Activated B cell treated with CpG ODN at 0.5 μM for 24 hours (primary cell): ENCODE measurements at regions not wholly inside any gene's neighbourhood (a gene's known extent, or its start where the extent isn't known, plus 50 kb on each side); places are given as distances from the start of the nearest gene placed in this dataset.

Experiments
- ATAC-seq: fragments of 200-7000 bp; cut with Tn5 transposase; one replicate; pipeline ENCODE4 v1.10.0; 2021; ENCODE audit warnings: low read depth, mild to moderate bottlenecking, moderate library complexity
- CTCF ChIA-PET: fragments of 350-600 bp; sonication (Branson Sonifier 250); formaldehyde crosslinking; loops from one replicate; lab custom pipeline; 2021; ENCODE audit warnings: antibody characterized with exemption; lab: Charles Lee
- POLR2A ChIA-PET: fragments of 350-600 bp; sonication (Branson Sonifier 250); formaldehyde crosslinking; loops from one replicate; lab custom pipeline; 2021; ENCODE audit warnings: antibody characterized with exemption; lab: Charles Lee
- DNase-seq: peaks from one replicate; pipeline ENCODE4 v3.0.0; 2022
- H3K27ac Mint-ChIP-seq: one replicate; pipeline ENCODE4 v1.8.0; 2020; ENCODE audit warnings: mixed read lengths
- H3K27me3 Mint-ChIP-seq: one replicate; pipeline ENCODE4 v1.8.0; 2021; ENCODE audit warnings: mixed read lengths
- H3K36me3 Mint-ChIP-seq: one replicate; pipeline ENCODE4 v1.8.0; 2021; ENCODE audit warnings: low read depth, mixed read lengths
- H3K4me1 Mint-ChIP-seq: one replicate; pipeline ENCODE4 v1.8.0; 2021; ENCODE audit warnings: mixed read lengths
- H3K4me3 Mint-ChIP-seq: one replicate; pipeline ENCODE4 v1.8.0; 2020; ENCODE audit warnings: mild to moderate bottlenecking, mixed read lengths
- H3K9me3 Mint-ChIP-seq: one replicate; pipeline ENCODE4 v1.8.0; 2020; ENCODE audit warnings: mixed read lengths
- intact Hi-C: fragments of 100-400 bp; cut with micrococcal nuclease; formaldehyde crosslinking; loops from one replicate; pipeline ENCODE4 v1.15.1; 2024
- TF ChIP-seq, protein P1 (sequence below): fragments of 200-600 bp; IDR thresholded peaks from one replicate; pipeline ENCODE4 v1.8.0; 2022; ENCODE audit warnings: antibody characterized with exemption, mild to moderate bottlenecking

DNA sequence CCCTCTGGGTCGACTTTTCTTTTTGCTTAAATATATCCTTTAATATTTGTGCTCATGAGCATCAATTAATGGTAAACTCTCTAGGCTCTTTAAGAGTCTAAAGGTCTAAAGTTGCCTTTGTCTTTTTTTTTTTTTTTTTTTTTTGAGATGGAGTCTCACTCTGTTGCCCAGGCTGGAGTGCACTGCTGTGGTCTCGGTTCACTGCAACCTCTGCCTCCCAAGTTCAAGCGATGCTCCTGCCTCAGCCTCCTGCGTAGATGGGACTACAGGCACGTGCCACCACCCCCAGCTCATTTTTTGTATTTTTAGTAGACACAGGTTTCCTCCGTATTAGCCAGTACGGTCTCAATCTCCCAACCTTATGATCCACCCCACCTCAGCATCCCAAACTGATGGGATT is 122.0 kb upstream of the TMEM170B start:
- Mint-ChIP-seq H3K9me3 (peaks cover 5% of the 10 kb centered on the region), H3K27ac (no peak overlapping the region), H3K4me1 (peaks cover 42% of the 10 kb centered on the region), H3K27me3 (no peaks in the 10 kb centered on the region), H3K4me3 (no peak overlapping the region), H3K36me3 (no peaks in the 10 kb centered on the region)
- POLR2A ChIA-PET: interaction anchor here (1.0 to 1.6 kb wide), 2 partner anchors 8 to 33 kb away, joined by 4 to 5 read pairs; no protein-coding TSS in a partner anchor
- no peak for ATAC-seq
- no peak for DNase-seq
- CTCF ChIA-PET: interaction anchor here (1.6 kb wide), 1 partner anchor 244 kb away, joined by 4 read pairs; no protein-coding TSS in a partner anchor
- intact Hi-C loops: no loop called here
- TF ChIP-seq, protein P1, sequence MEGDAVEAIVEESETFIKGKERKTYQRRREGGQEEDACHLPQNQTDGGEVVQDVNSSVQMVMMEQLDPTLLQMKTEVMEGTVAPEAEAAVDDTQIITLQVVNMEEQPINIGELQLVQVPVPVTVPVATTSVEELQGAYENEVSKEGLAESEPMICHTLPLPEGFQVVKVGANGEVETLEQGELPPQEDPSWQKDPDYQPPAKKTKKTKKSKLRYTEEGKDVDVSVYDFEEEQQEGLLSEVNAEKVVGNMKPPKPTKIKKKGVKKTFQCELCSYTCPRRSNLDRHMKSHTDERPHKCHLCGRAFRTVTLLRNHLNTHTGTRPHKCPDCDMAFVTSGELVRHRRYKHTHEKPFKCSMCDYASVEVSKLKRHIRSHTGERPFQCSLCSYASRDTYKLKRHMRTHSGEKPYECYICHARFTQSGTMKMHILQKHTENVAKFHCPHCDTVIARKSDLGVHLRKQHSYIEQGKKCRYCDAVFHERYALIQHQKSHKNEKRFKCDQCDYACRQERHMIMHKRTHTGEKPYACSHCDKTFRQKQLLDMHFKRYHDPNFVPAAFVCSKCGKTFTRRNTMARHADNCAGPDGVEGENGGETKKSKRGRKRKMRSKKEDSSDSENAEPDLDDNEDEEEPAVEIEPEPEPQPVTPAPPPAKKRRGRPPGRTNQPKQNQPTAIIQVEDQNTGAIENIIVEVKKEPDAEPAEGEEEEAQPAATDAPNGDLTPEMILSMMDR: no peak

DNA sequence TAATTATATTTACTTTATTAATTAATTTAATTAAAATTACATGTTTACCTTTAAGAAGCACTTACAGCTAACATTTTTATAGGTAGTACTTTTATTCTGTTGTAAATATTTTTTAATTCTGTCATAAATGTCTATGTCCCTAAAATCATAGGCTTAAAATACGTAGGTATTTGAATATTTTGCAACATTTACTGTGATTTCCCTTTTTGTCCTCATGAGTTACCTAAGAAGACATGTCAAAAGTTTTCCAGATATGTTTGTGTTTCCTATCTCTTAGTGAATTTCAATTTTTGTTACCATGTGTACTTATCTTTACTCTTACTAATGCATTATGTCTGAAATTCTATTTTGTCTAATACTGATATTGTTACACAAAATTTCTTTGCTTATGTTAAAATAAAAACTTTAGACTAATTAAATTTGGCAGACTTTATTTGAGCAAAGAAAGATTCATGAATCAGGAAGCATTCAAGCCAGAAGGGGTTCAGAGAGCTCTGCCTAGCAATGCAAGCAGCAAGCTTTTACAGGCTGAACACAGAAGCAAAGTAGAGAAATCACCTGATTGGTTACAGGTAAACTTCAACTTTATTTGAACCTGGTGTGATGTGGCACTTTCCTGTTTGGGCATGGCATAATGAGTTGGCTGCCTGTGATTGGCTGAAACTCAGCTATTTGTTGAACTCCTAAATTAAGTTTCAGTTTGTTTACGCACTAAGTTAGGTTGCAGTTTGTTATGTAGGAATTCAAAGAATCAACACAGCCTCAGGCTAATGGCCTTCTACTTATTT is 123.2 kb upstream of the TMEM170B start:
- Mint-ChIP-seq H3K9me3 (peaks cover 5% of the 10 kb centered on the region), H3K36me3 (no peaks in the 10 kb centered on the region), H3K4me3 (no peak overlapping the region), H3K27me3 (no peaks in the 10 kb centered on the region), H3K4me1 (peaks cover 45% of the 10 kb centered on the region), H3K27ac (no peak overlapping the region)
- POLR2A ChIA-PET: interaction anchor here (1.3 kb wide), 1 partner anchor 32 kb away, joined by 3 read pairs; no protein-coding TSS in a partner anchor
- CTCF ChIA-PET: interaction anchor here (1.0 to 1.2 kb wide), 2 partner anchors 82 to 104 kb away, joined by 3 to 7 read pairs; no protein-coding TSS in a partner anchor
- intact Hi-C loops: loop anchor here (5.0 kb wide), 1 partner anchor 43 kb away; no protein-coding TSS in a partner anchor
- ATAC-seq: peak; percentile 62
- no peak for DNase-seq
- TF ChIP-seq, protein P1: no peak

DNA sequence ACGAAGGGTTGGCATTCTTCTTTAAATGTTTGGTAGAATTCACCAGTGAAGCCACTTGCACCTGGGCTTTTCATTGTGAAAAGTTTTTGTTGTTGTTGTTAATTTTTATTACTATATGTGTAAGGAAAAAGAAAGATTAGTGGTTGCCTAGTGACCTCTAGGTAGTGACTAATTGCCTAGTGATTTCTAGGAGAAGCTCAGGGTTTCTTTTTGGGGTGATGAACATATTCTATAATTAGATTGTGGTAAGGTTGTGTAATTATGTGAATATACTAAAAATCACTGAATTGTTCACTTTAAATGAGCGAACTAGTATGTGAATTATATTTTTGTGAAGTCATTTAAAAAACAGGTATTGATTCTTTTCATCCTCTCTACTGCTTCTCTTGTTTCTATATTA is 123.8 kb upstream of the TMEM170B start:
- Mint-ChIP-seq H3K27ac (no peak overlapping the region), H3K4me3 (no peak overlapping the region), H3K4me1 (peaks cover 49% of the 10 kb centered on the region), H3K36me3 (no peaks in the 10 kb centered on the region), H3K9me3 (peaks cover 5% of the 10 kb centered on the region), H3K27me3 (no peaks in the 10 kb centered on the region)
- TF ChIP-seq, protein P1: no peak
- POLR2A ChIA-PET: interaction anchor here (1.0 to 1.3 kb wide), 3 partner anchors 9 to 39 kb away, joined by 3 to 7 read pairs (median 3); no protein-coding TSS in a partner anchor
- intact Hi-C loops: loop anchor here (2.0 to 5.0 kb wide), 2 partner anchors 13 to 44 kb away; no protein-coding TSS in a partner anchor
- ATAC-seq (no peak), DNase-seq (no peak)
- CTCF ChIA-PET: interaction anchor here (0.7 to 1.2 kb wide), 3 partner anchors 82 to 241 kb away, joined by 3 to 4 read pairs (median 3); no protein-coding TSS in a partner anchor

DNA sequence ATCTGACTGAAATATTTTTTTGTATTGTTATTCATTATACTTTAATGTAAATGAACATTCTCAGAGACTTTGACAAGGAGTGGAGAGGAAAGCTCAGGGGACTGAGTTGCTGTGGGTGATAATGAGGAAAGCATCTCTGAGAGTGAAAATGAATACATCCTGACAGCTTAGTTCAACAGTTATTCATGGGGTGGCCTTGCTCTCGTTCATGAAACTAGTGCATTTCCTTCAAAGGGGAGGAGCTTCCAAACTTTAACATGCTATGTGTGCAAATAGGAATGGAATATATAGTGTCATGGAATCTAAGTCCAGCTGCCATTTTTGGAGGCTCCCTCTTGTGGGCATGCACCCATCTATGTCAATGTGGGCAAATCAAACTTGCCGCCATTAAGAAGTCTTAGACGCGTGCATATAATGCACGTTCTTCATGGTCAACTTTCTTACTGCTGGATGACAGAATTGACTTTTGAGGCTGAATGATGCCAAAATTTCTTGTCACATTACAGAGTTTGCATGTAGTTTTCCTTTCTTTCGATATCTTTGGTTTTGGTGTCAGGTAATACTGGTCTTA is 124.3 kb upstream of the TMEM170B start:
- no peak overlapping the region for H3K4me3 Mint-ChIP-seq
- ATAC-seq (no peak), DNase-seq (no peak)
- H3K27me3 Mint-ChIP-seq: no peaks in the 10 kb centered on the region
- H3K9me3 Mint-ChIP-seq: peaks cover 5% of the 10 kb centered on the region
- H3K36me3 Mint-ChIP-seq: no peaks in the 10 kb centered on the region
- intact Hi-C loops: loop anchor here (2.0 to 5.0 kb wide), 2 partner anchors 14 to 44 kb away; no protein-coding TSS in a partner anchor
- no peak overlapping the region for H3K27ac Mint-ChIP-seq
- peaks cover 47% of the 10 kb centered on the region for H3K4me1 Mint-ChIP-seq
- ChIA-PET CTCF (interaction anchor here (0.7 to 1.2 kb wide), 4 partner anchors 38 to 241 kb away, joined by 3 to 4 read pairs (median 3); no protein-coding TSS in a partner anchor), POLR2A (interaction anchor here (0.6 to 1.3 kb wide), 5 partner anchors 9 to 48 kb away, joined by 3 to 7 read pairs (median 3); no protein-coding TSS in a partner anchor)
- TF ChIP-seq, protein P1: no peak
